Transverse colon (tissue), 4 donors: ENCODE measurements at regions not wholly inside any gene's neighbourhood (a gene's known extent, or its start where the extent isn't known, plus 50 kb on each side); places are given as distances from the start of the nearest gene placed in this dataset.

Experiments used
- DNase-seq: peaks from one replicate; pipeline ENCODE4 v3.0.0-alpha.2; 2019
- H3K27ac ChIP-seq, 4 donors: fragments of 200-600 bp; sonication (generic); 2 replicates each; pipeline ENCODE4 v1.5.1; 2016 to 2018; ENCODE audit warnings: inconsistent platforms in 4 of 4
- H3K27me3 ChIP-seq: fragments of 200-600 bp; sonication (generic); 2 replicates; pipeline ENCODE4 v1.5.1; 2017; ENCODE audit warnings: inconsistent platforms
- H3K36me3 ChIP-seq, 4 donors: fragments of 200-600 bp; sonication (generic); 2 replicates each; pipeline ENCODE4 v1.5.1; 2017 to 2019; ENCODE audit warnings: inconsistent platforms in 4 of 4
- H3K4me1 ChIP-seq, 4 donors: fragments of 200-600 bp; sonication (generic); 2 replicates each; pipeline ENCODE4 v1.5.1; 2017 to 2020; ENCODE audit warnings: inconsistent platforms in 4 of 4
- H3K4me3 ChIP-seq, 4 donors: fragments of 200-600 bp; sonication (generic); 1 replicate in 1 of 4; 2 replicates in 3 of 4; pipeline versions ENCODE4 v1.5.1 to v1.6.1; 2017 to 2019; ENCODE audit warnings: inconsistent platforms in 4 of 4
- H3K9me3 ChIP-seq, 2 donors: fragments of 200-600 bp; sonication (generic); 2 replicates each; pipeline ENCODE4 v1.5.1; 2017 to 2019; ENCODE audit warnings: inconsistent platforms in 2 of 2
- CTCF ChIP-seq, 5 experiments: fragments of 200-600 bp in 3 of 5; fragments of 450-650 bp in 2 of 5; sonication (generic) in 3 of 5; IDR thresholded peaks; 1 replicate in 2 of 5; 2 replicates in 3 of 5; pipeline ENCODE4 v1.5.1; 2016 to 2017; ENCODE audit warnings: antibody characterized with exemption in 5 of 5, inconsistent platforms in 3 of 5, mild to moderate bottlenecking in 2 of 5, moderate library complexity in 1 of 5
- EP300 ChIP-seq: sonication (generic); formaldehyde crosslinking; IDR thresholded peaks from one replicate; pipeline ENCODE4 v1.6.1; 2017; ENCODE audit warnings: antibody characterized with exemption, low read depth
- POLR2A ChIP-seq: fragments of 450-650 bp; IDR thresholded peaks from one replicate; pipeline ENCODE4 v1.6.1; 2016; ENCODE audit warnings: antibody characterized with exemption, mild to moderate bottlenecking, moderate library complexity
- POLR2AphosphoS5 ChIP-seq, 3 donors: sonication (generic); formaldehyde crosslinking; IDR thresholded peaks; one replicate each; pipeline ENCODE4 v1.6.1; 2016; ENCODE audit warnings: antibody characterized with exemption in 3 of 3
- whole genome bisulfite sequencing, 2 donors: methylation state at CpG; one replicate each; pipeline ENCODE4 v1.1.5; 2018; ENCODE audit warnings: low coverage in 1 of 2; 5-methylcytosine and 5-hydroxymethylcytosine counted together
- in situ Hi-C, 4 donors: fragments of 200-750 bp; cut with MboI; loops; one replicate each; pipeline versions ENCODE4 v1.15.0 to v1.15.1; 2017; ENCODE audit warnings: low sequenced_read_pairs in 3 of 4, low pct_ligation_motif_present in 1 of 4, low pct_unique_long_range_greater_than_20kb in 1 of 4
- intact Hi-C: fragments of 100-400 bp; cut with DNase I; formaldehyde crosslinking; loops from one replicate; pipeline ENCODE4 v1.15.1; 2023; ENCODE audit warnings: low total_unique reads

- Histone ChIP-seq H3K9me3 (peaks cover 0 to 3% of the 10 kb centered on the region in 2 donors), H3K27me3 (no peaks in the 10 kb centered on the region), H3K4me1 (peaks cover 0 to 11% (median 0%) of the 10 kb centered on the region in 4 donors), H3K4me3 (no peak overlapping the region), H3K36me3 (no peaks in the 10 kb centered on the region), H3K27ac (no peak overlapping the region)
- intact Hi-C loops (no loop called here), in situ Hi-C loops (no loop called here)
- DNase-seq, result no peak
- WGBS, 2 donors, result 95 to 100% methylated on average over 1 of the region's 1 CpG
- TF ChIP-seq EP300 (no peak), POLR2AphosphoS5 (IDR thresholded peaks at IDR 0.05) (no peak), POLR2A (no peak), CTCF (IDR thresholded peaks at IDR 0.05) (no peak)
Measured at GRCh38 chr2:186342029-186342428, 144.0 kb upstream of the ZC3H15 start.

- H3K36me3 ChIP-seq, result no peaks in the 10 kb centered on the region
- no peak overlapping the region for H3K4me3 ChIP-seq
- in situ Hi-C loops, result no loop called here
- no peaks in the 10 kb centered on the region for H3K9me3 ChIP-seq
- TF ChIP-seq CTCF (IDR thresholded peaks at IDR 0.05) (no peak), POLR2AphosphoS5 (IDR thresholded peaks at IDR 0.05) (no peak), EP300 (no peak), POLR2A (no peak)
- H3K27me3 ChIP-seq, result no peaks in the 10 kb centered on the region
- no peak for DNase-seq
- H3K4me1 ChIP-seq, result peaks cover 0 to 37% (median 13%) of the 10 kb centered on the region in 4 donors
- WGBS, 2 donors, result 38 to 51% methylated on average over 5 of the region's 5 CpGs
- intact Hi-C loops, result no loop called here
- no peak overlapping the region for H3K27ac ChIP-seq
Measured at GRCh38 chr2:186345745-186346144, 140.3 kb upstream of the ZC3H15 start.

- Histone ChIP-seq H3K36me3 (no peaks in the 10 kb centered on the region), H3K4me3 (no peak overlapping the region), H3K4me1 (peaks cover 0 to 37% (median 13%) of the 10 kb centered on the region in 4 donors), H3K27me3 (no peaks in the 10 kb centered on the region), H3K27ac (no peak overlapping the region), H3K9me3 (no peaks in the 10 kb centered on the region)
- no peak for TF ChIP-seq CTCF (IDR thresholded peaks at IDR 0.05)
- no peak for TF ChIP-seq EP300
- TF ChIP-seq POLR2A, result no peak
- no peak for TF ChIP-seq POLR2AphosphoS5 (IDR thresholded peaks at IDR 0.05)
- intact Hi-C loops, result no loop called here
- no peak for DNase-seq
- in situ Hi-C loops, result no loop called here
Measured at GRCh38 chr2:186346216-186346615, 139.8 kb upstream of the ZC3H15 start.

GRCh38 chr2:186347472-186347871 is 138.6 kb upstream of the ZC3H15 start:
- Histone ChIP-seq H3K9me3 (peaks cover 0 to 3% of the 10 kb centered on the region in 2 donors), H3K4me1 (peaks cover 0 to 37% (median 13%) of the 10 kb centered on the region in 4 donors), H3K27ac (no peak overlapping the region), H3K27me3 (no peaks in the 10 kb centered on the region), H3K36me3 (no peaks in the 10 kb centered on the region), H3K4me3 (no peak overlapping the region)
- DNase-seq, result no peak
- intact Hi-C loops (no loop called here), in situ Hi-C loops (no loop called here)
- no peak for TF ChIP-seq POLR2AphosphoS5 (IDR thresholded peaks at IDR 0.05)
- TF ChIP-seq EP300, result no peak
- TF ChIP-seq POLR2A, result no peak
- TF ChIP-seq CTCF (IDR thresholded peaks at IDR 0.05), result no peak
